Chondrocyte (in vitro differentiated cells): ENCODE measurements at regions not wholly inside any gene's neighbourhood (a gene's known extent, or its start where the extent isn't known, plus 50 kb on each side); places are given as distances from the start of the nearest gene placed in this dataset.
A peak's percentile ranks its signal among the peaks of the same experiment; 100 is the strongest.

ENCODE experiments used
- DNase-seq: peaks from one replicate; pipeline ENCODE4 v3.0.0; 2021; ENCODE audit warnings: mixed read lengths, low spot score
- H3K27ac Mint-ChIP-seq: one replicate; pipeline ENCODE4 v1.8.0; 2021; ENCODE audit warnings: mild to moderate bottlenecking, moderate library complexity, mixed read lengths; ENCODE audit not compliant: unreplicated experiment
- H3K27me3 Mint-ChIP-seq: 2 replicates; pipeline ENCODE4 v1.8.0; 2021; ENCODE audit warnings: low read depth, mixed read lengths
- H3K36me3 Mint-ChIP-seq: 2 replicates; pipeline ENCODE4 v1.8.0; 2021; ENCODE audit warnings: low read depth, mixed read lengths
- H3K4me1 Mint-ChIP-seq: 2 replicates; pipeline ENCODE4 v1.8.0; 2021; ENCODE audit warnings: low read depth, mild to moderate bottlenecking, mixed read lengths
- H3K4me3 Mint-ChIP-seq: one replicate; pipeline ENCODE4 v1.8.0; 2021; ENCODE audit warnings: mild to moderate bottlenecking, moderate library complexity, mixed read lengths; ENCODE audit not compliant: unreplicated experiment
- H3K9me3 Mint-ChIP-seq: 2 replicates; pipeline ENCODE4 v1.8.0; 2021; ENCODE audit warnings: low read depth, mixed read lengths
- TF ChIP-seq, protein P1 (sequence below): fragments of 200-600 bp; sonication (generic); IDR thresholded peaks from 2 replicates; pipeline ENCODE4 v1.5.0; 2021; ENCODE audit warnings: antibody characterized with exemption, mild to moderate bottlenecking, moderate library complexity

- TF ChIP-seq, protein P1, sequence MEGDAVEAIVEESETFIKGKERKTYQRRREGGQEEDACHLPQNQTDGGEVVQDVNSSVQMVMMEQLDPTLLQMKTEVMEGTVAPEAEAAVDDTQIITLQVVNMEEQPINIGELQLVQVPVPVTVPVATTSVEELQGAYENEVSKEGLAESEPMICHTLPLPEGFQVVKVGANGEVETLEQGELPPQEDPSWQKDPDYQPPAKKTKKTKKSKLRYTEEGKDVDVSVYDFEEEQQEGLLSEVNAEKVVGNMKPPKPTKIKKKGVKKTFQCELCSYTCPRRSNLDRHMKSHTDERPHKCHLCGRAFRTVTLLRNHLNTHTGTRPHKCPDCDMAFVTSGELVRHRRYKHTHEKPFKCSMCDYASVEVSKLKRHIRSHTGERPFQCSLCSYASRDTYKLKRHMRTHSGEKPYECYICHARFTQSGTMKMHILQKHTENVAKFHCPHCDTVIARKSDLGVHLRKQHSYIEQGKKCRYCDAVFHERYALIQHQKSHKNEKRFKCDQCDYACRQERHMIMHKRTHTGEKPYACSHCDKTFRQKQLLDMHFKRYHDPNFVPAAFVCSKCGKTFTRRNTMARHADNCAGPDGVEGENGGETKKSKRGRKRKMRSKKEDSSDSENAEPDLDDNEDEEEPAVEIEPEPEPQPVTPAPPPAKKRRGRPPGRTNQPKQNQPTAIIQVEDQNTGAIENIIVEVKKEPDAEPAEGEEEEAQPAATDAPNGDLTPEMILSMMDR = no peak
- Mint-ChIP-seq H3K36me3 (peaks cover 6% of the 10 kb centered on the region), H3K27ac (no peak overlapping the region)
Measured at GRCh38 chr6:24987446-24988115, 51.8 kb upstream of the RIPOR2 start.

DNA sequence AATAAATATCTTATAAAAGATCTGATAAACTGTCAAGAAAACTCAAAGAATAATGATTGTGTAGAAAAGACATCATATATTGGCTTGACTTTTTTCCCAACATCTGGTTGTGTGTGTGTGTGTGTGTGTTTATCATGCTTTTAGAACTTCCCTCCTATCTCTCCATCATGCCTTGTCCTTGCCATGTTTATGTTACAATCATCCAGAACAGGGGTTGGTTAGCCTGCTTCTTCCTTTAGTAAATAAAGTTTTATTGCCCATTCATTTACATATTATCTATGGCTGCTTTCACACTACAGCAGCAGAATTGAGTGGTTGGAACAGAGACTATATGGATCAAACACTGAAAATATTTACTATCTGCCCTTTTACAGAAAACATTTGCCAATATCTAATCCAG lies 52.8 kb upstream of the RIPOR2 start:
- H3K36me3 Mint-ChIP-seq = peaks cover 6% of the 10 kb centered on the region
- peaks cover 21% of the 10 kb centered on the region for H3K9me3 Mint-ChIP-seq
- H3K27me3 Mint-ChIP-seq = no peaks in the 10 kb centered on the region
- no peak overlapping the region for H3K4me3 Mint-ChIP-seq
- no peak for DNase-seq
- H3K27ac Mint-ChIP-seq = no peak overlapping the region
- TF ChIP-seq, protein P1 = no peak
- H3K4me1 Mint-ChIP-seq = peaks cover 15% of the 10 kb centered on the region

More at GRCh38 chr6:24987446-24988115, 51.8 kb upstream of the RIPOR2 start:
- Mint-ChIP-seq H3K4me1 (peaks cover 18% of the 10 kb centered on the region), H3K4me3 (no peak overlapping the region), H3K9me3 (peaks cover 17% of the 10 kb centered on the region), H3K27me3 (no peaks in the 10 kb centered on the region)
- DNase-seq = no peak

GRCh38 chr6:24990236-24990845 lies 54.6 kb upstream of the RIPOR2 start:
- H3K27me3 Mint-ChIP-seq = no peaks in the 10 kb centered on the region
- no peak for DNase-seq
- no peak overlapping the region for H3K27ac Mint-ChIP-seq
- TF ChIP-seq, protein P1 = no peak
- no peak overlapping the region for H3K4me3 Mint-ChIP-seq
- H3K36me3 Mint-ChIP-seq = peaks cover 6% of the 10 kb centered on the region
- H3K4me1 Mint-ChIP-seq = peaks cover 11% of the 10 kb centered on the region
- peaks cover 21% of the 10 kb centered on the region for H3K9me3 Mint-ChIP-seq

DNA sequence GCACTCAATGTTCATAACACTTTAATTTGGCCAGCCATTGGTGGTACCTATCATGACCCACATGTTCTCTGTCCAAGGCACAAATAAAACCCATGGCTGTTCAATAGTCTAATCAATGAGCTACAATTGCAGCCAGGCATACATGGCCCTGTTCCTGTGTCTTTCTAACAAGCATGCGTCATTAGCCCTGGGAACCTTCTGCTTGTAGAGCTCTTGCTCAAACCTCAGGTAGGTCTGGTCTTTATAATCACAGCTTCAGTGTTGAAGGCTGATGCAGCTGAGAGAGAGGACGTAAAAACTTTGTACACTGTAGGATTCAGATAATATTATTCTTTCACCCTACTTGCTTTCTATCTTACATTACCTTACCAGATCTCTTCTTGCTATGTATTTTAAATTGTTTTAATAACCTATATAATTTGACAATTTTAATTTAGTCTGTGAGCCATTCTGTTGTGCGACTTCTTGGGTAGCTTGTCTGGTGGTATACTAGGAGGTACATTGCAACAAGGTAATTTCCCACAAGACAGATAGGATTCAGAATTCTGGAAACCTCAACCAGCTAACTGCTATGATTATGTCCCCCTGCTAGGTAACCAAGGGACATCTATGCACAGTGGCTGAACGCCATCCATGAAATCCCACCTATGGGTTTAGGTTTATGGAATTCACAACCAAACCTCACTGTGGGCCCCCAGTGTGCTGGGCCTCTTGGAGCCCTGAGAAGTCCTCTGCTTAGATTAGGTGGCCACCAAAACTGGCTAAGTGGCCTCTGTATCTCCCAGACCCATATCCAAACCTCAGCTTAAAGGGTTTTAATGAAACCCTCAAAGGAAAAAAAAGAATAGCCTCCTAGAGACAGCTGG lies 55.4 kb upstream of the RIPOR2 start:
- Mint-ChIP-seq H3K4me3 (no peak overlapping the region), H3K27ac (no peak overlapping the region), H3K9me3 (peaks cover 21% of the 10 kb centered on the region), H3K36me3 (peaks cover 6% of the 10 kb centered on the region), H3K4me1 (peaks cover 10% of the 10 kb centered on the region), H3K27me3 (no peaks in the 10 kb centered on the region)
- TF ChIP-seq, protein P1 = no peak
- no peak for DNase-seq

- DNase-seq = no peak
- Mint-ChIP-seq H3K9me3 (peaks cover 21% of the 10 kb centered on the region), H3K27me3 (no peaks in the 10 kb centered on the region)
Measured at GRCh38 chr6:24991810-24992467, 56.2 kb upstream of the RIPOR2 start.

More at GRCh38 chr6:24991810-24992467, 56.2 kb upstream of the RIPOR2 start:
- TF ChIP-seq, protein P1 = peak; percentile 84
- peaks cover 6% of the 10 kb centered on the region for H3K36me3 Mint-ChIP-seq
- H3K27ac Mint-ChIP-seq = no peak overlapping the region
- peaks cover 10% of the 10 kb centered on the region for H3K4me1 Mint-ChIP-seq
- no peak overlapping the region for H3K4me3 Mint-ChIP-seq
